Natural killer cell (primary cell): ENCODE measurements at regions not wholly inside any gene's neighbourhood (a gene's known extent, or its start where the extent isn't known, plus 50 kb on each side); places are given as distances from the start of the nearest gene placed in this dataset.

Experiments
- ATAC-seq, 3 donors: fragments of 150-1000 bp in 2 of 3; fragments of 200-7000 bp in 1 of 3; cut with Tn5 transposase; 1 replicate in 1 of 3; 2 replicates in 2 of 3; pipeline ENCODE4 v1.10.0; 2021; ENCODE audit warnings: mild to moderate bottlenecking in 2 of 3, moderate library complexity in 2 of 3
- DNase-seq, 2 donors: peaks; one replicate each; pipeline versions ENCODE4 v3.0.0 to v3.0.0-alpha.2; 2013 to 2021; ENCODE audit warnings: mixed read lengths in 1 of 2
- H3K27ac ChIP-seq: one replicate; pipeline ENCODE4 v1.5.1; 2013; ENCODE audit warnings: mild to moderate bottlenecking, low read length
- H3K27me3 ChIP-seq: one replicate; pipeline ENCODE4 v1.6.1; 2013; ENCODE audit warnings: low read length; ENCODE audit not compliant: control insufficient read depth, insufficient read depth
- H3K36me3 ChIP-seq: one replicate; pipeline ENCODE4 v1.6.1; 2013; ENCODE audit warnings: low read length; ENCODE audit not compliant: control insufficient read depth, insufficient read depth
- H3K4me1 ChIP-seq: one replicate; pipeline ENCODE4 v1.6.1; 2013; ENCODE audit warnings: low read length; ENCODE audit not compliant: control insufficient read depth, insufficient read depth
- H3K4me3 ChIP-seq: one replicate; pipeline ENCODE4 v1.5.1; 2013; ENCODE audit warnings: low read length
- H3K9me3 ChIP-seq: one replicate; pipeline ENCODE4 v1.6.1; 2013; ENCODE audit warnings: low read length; ENCODE audit not compliant: control insufficient read depth, insufficient read depth
- H3K27ac Mint-ChIP-seq, 2 donors: one replicate each; pipeline ENCODE4 v1.8.0; 2022; ENCODE audit warnings: mild to moderate bottlenecking in 2 of 2, mixed read lengths in 2 of 2, moderate library complexity in 1 of 2
- H3K27me3 Mint-ChIP-seq, 2 donors: one replicate each; pipeline ENCODE4 v1.8.0; 2022; ENCODE audit warnings: low read depth in 2 of 2, mixed read lengths in 2 of 2
- H3K36me3 Mint-ChIP-seq: one replicate; pipeline ENCODE4 v1.8.0; 2022; ENCODE audit warnings: mixed read lengths
- H3K4me1 Mint-ChIP-seq, 2 donors: one replicate each; pipeline ENCODE4 v1.8.0; 2022; ENCODE audit warnings: mixed read lengths in 2 of 2
- H3K4me3 Mint-ChIP-seq: one replicate; pipeline ENCODE4 v1.8.0; 2022; ENCODE audit warnings: mild to moderate bottlenecking, moderate library complexity, mixed read lengths
- H3K9me3 Mint-ChIP-seq, 2 donors: one replicate each; pipeline ENCODE4 v1.8.0; 2022; ENCODE audit warnings: mixed read lengths in 2 of 2
- CTCF ChIP-seq: fragments of 200-600 bp; IDR thresholded peaks from one replicate; pipeline ENCODE4 v1.8.0; 2022; ENCODE audit warnings: antibody characterized with exemption
- WGBS: methylation state at CpG from one replicate; pipeline ENCODE4 v1.1.7; 2013; ENCODE audit warnings: missing lambda C conversion rate; ENCODE audit not compliant: insufficient coverage; 5-methylcytosine and 5-hydroxymethylcytosine counted together
- intact Hi-C: fragments of 100-400 bp; cut with micrococcal nuclease; formaldehyde crosslinking; loops from one replicate; pipeline ENCODE4 v1.14.2; 2022

DNA sequence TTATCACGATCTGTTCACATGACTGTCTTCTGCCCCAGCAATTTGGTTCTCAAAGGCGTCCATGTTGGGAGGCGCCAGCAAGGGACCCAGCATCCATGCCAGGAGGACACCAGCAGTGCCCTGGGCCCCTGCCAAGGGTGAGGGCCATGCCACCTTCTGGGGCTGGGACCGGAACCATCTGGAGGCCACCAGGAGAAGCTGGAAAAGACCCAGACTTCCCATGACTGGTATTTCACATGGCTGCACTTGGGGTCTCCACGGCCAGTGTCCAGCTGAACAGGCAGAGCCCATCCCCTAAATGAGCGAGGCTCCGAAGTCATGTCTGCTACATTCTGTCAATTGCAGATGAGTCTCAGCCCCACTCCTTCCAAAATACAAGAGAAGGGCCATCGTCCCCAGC lies 306.8 kb upstream of the HS6ST1 start:
- no peaks in the 10 kb centered on the region for H3K4me1 Mint-ChIP-seq
- intact Hi-C loops, result no loop called here
- no peak overlapping the region for H3K27ac ChIP-seq
- DNase-seq (no peak), ATAC-seq (no peak)
- H3K4me3 ChIP-seq, result no peak overlapping the region
- H3K4me1 ChIP-seq, result peaks cover 4% of the 10 kb centered on the region
- H3K36me3 ChIP-seq, result no peaks in the 10 kb centered on the region
- H3K27me3 ChIP-seq, result no peaks in the 10 kb centered on the region
- no peaks in the 10 kb centered on the region for H3K36me3 Mint-ChIP-seq
- WGBS, result 94% methylated on average over 7 of the region's 8 CpGs
- H3K9me3 ChIP-seq, result no peaks in the 10 kb centered on the region
- no peaks in the 10 kb centered on the region for H3K9me3 Mint-ChIP-seq
- no peaks in the 10 kb centered on the region for H3K27me3 Mint-ChIP-seq
- TF ChIP-seq CTCF, result no peak
- no peak overlapping the region for H3K27ac Mint-ChIP-seq
- H3K4me3 Mint-ChIP-seq, result no peak overlapping the region

DNA sequence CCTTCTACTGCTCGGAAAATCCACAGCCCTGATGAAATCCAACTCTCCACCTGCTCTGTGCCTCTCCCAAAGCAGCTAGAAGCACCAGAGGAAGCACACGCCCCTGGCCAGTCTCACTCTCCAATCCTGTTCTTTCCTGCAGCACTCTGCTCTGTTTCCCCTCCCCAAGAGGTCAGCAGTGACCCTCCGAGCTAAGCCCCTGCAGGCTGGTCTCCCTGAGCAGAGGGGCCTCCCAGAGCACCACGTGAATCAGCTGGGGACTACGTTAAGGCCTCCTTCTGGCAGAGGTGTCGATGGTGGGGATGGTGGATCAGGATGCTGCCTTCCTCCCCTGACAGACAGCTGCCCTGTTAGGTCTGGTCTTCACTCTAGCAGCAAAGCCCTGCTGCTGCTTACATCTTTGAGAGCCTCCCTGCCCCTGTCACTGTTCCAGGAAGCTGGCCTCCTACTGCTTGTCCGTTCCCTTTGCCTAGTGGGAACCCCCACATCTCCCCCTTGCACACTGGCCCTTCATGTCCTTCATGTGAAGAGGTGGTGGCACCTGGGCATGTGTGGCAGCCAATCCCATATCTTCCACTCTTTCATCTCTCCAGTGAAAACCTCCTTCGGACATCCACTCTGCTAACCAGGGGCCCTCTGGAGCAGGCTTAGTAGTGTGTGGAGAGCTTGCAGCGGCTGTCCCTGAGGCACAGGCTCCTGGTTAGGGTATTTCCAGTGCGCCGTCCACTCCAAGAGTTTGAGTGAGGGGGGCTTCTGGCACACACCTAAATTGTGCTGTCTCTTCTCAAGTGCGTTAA lies 307.5 kb upstream of the HS6ST1 start:
- Histone ChIP-seq H3K9me3 (no peaks in the 10 kb centered on the region), H3K4me1 (peaks cover 4% of the 10 kb centered on the region), H3K27ac (no peak overlapping the region), H3K36me3 (no peaks in the 10 kb centered on the region), H3K4me3 (no peak overlapping the region), H3K27me3 (no peaks in the 10 kb centered on the region)
- TF ChIP-seq CTCF, result no peak
- WGBS, result 88% methylated on average over 12 of the region's 12 CpGs
- no peak overlapping the region for H3K4me3 Mint-ChIP-seq
- intact Hi-C loops, result no loop called here
- H3K4me1 Mint-ChIP-seq, result no peaks in the 10 kb centered on the region
- H3K27ac Mint-ChIP-seq, result no peak overlapping the region
- no peaks in the 10 kb centered on the region for H3K36me3 Mint-ChIP-seq
- ATAC-seq (no peak), DNase-seq (no peak)
- H3K27me3 Mint-ChIP-seq, result no peaks in the 10 kb centered on the region
- no peaks in the 10 kb centered on the region for H3K9me3 Mint-ChIP-seq

GRCh38 chr2:128626760-128627511 lies 308.3 kb upstream of the HS6ST1 start:
- Histone ChIP-seq H3K36me3 (no peaks in the 10 kb centered on the region), H3K4me3 (no peak overlapping the region), H3K27me3 (no peaks in the 10 kb centered on the region), H3K4me1 (peaks cover 4% of the 10 kb centered on the region), H3K9me3 (no peaks in the 10 kb centered on the region), H3K27ac (no peak overlapping the region)
- Mint-ChIP-seq H3K9me3 (no peaks in the 10 kb centered on the region), H3K4me1 (no peaks in the 10 kb centered on the region), H3K27ac (no peak overlapping the region), H3K4me3 (no peak overlapping the region), H3K36me3 (no peaks in the 10 kb centered on the region), H3K27me3 (peaks cover 0 to 2% of the 10 kb centered on the region in 2 donors)
- intact Hi-C loops, result no loop called here
- no peak for ATAC-seq
- 85% methylated on average over 19 of the region's 20 CpGs for WGBS
- no peak for DNase-seq
- TF ChIP-seq CTCF, result no peak
